Activated naive CD4-positive, alpha-beta T cell treated with anti-CD3 and anti-CD28 coated beads, Interleukin-2, amount 50 U/mL, for 24 hours (primary cell): ENCODE measurements at regions not wholly inside any gene's neighbourhood (a gene's known extent, or its start where the extent isn't known, plus 50 kb on each side); places are given as distances from the start of the nearest gene placed in this dataset.

ENCODE experiments used
- H3K27ac Mint-ChIP-seq: one replicate; pipeline ENCODE4 v1.8.0; 2021; ENCODE audit warnings: mild to moderate bottlenecking, mixed read lengths
- H3K27me3 Mint-ChIP-seq: one replicate; pipeline ENCODE4 v1.8.0; 2021; ENCODE audit warnings: mixed read lengths
- H3K36me3 Mint-ChIP-seq: one replicate; pipeline ENCODE4 v1.8.0; 2021; ENCODE audit warnings: mixed read lengths
- H3K4me1 Mint-ChIP-seq: one replicate; pipeline ENCODE4 v1.8.0; 2021; ENCODE audit warnings: mixed read lengths
- H3K4me3 Mint-ChIP-seq: one replicate; pipeline ENCODE4 v1.8.0; 2021; ENCODE audit warnings: mild to moderate bottlenecking, mixed read lengths
- H3K9me3 Mint-ChIP-seq: one replicate; pipeline ENCODE4 v1.8.0; 2021; ENCODE audit warnings: mixed read lengths

GRCh38 chr9:80197661-80198060 is 625.9 kb downstream of the TLE4 start:
- Mint-ChIP-seq H3K27me3 (no peaks in the 10 kb centered on the region), H3K4me1 (no peaks in the 10 kb centered on the region), H3K9me3 (no peaks in the 10 kb centered on the region), H3K4me3 (no peak overlapping the region), H3K36me3 (no peaks in the 10 kb centered on the region), H3K27ac (no peak overlapping the region)

- H3K4me3 Mint-ChIP-seq: no peak overlapping the region
- H3K4me1 Mint-ChIP-seq: no peaks in the 10 kb centered on the region
- peaks cover 3% of the 10 kb centered on the region for H3K27me3 Mint-ChIP-seq
- no peaks in the 10 kb centered on the region for H3K36me3 Mint-ChIP-seq
- H3K9me3 Mint-ChIP-seq: no peaks in the 10 kb centered on the region
- H3K27ac Mint-ChIP-seq: no peak overlapping the region
Measured at GRCh38 chr9:80191108-80191507, 619.3 kb downstream of the TLE4 start.

GRCh38 chr9:80188579-80188978 is 616.8 kb downstream of the TLE4 start:
- no peaks in the 10 kb centered on the region for H3K36me3 Mint-ChIP-seq
- no peaks in the 10 kb centered on the region for H3K9me3 Mint-ChIP-seq
- no peaks in the 10 kb centered on the region for H3K4me1 Mint-ChIP-seq
- H3K4me3 Mint-ChIP-seq: no peak overlapping the region
- H3K27me3 Mint-ChIP-seq: peaks cover 3% of the 10 kb centered on the region
- H3K27ac Mint-ChIP-seq: no peak overlapping the region

GRCh38 chr9:80185112-80185738 is 613.5 kb downstream of the TLE4 start:
- H3K36me3 Mint-ChIP-seq: no peaks in the 10 kb centered on the region
- no peaks in the 10 kb centered on the region for H3K4me1 Mint-ChIP-seq
- H3K9me3 Mint-ChIP-seq: no peaks in the 10 kb centered on the region
- no peak overlapping the region for H3K4me3 Mint-ChIP-seq
- H3K27me3 Mint-ChIP-seq: no peaks in the 10 kb centered on the region
- H3K27ac Mint-ChIP-seq: no peak overlapping the region

GRCh38 chr9:80177949-80178480 is 606.2 kb downstream of the TLE4 start:
- Mint-ChIP-seq H3K4me1 (no peaks in the 10 kb centered on the region), H3K27me3 (no peaks in the 10 kb centered on the region), H3K9me3 (no peaks in the 10 kb centered on the region), H3K27ac (no peak overlapping the region), H3K36me3 (no peaks in the 10 kb centered on the region), H3K4me3 (no peak overlapping the region)

GRCh38 chr9:80175286-80176150 is 603.8 kb downstream of the TLE4 start:
- Mint-ChIP-seq H3K4me3 (no peak overlapping the region), H3K9me3 (no peaks in the 10 kb centered on the region), H3K27ac (no peak overlapping the region), H3K27me3 (no peaks in the 10 kb centered on the region), H3K4me1 (no peaks in the 10 kb centered on the region), H3K36me3 (no peaks in the 10 kb centered on the region)

- H3K27me3 Mint-ChIP-seq: peaks cover 1% of the 10 kb centered on the region
- no peaks in the 10 kb centered on the region for H3K4me1 Mint-ChIP-seq
- H3K27ac Mint-ChIP-seq: no peak overlapping the region
- no peaks in the 10 kb centered on the region for H3K36me3 Mint-ChIP-seq
- H3K9me3 Mint-ChIP-seq: no peaks in the 10 kb centered on the region
- H3K4me3 Mint-ChIP-seq: no peak overlapping the region
Measured at GRCh38 chr9:80163889-80164288, 592.1 kb downstream of the TLE4 start.

GRCh38 chr9:80158554-80159170 is 586.9 kb downstream of the TLE4 start:
- Mint-ChIP-seq H3K27me3 (peaks cover 1% of the 10 kb centered on the region), H3K4me1 (no peaks in the 10 kb centered on the region), H3K36me3 (no peaks in the 10 kb centered on the region), H3K9me3 (peaks cover 2% of the 10 kb centered on the region), H3K27ac (no peak overlapping the region), H3K4me3 (no peak overlapping the region)

GRCh38 chr9:80158131-80158530 is 586.4 kb downstream of the TLE4 start:
- Mint-ChIP-seq H3K36me3 (no peaks in the 10 kb centered on the region), H3K9me3 (peaks cover 5% of the 10 kb centered on the region), H3K27ac (no peak overlapping the region), H3K4me3 (no peak overlapping the region), H3K27me3 (peaks cover 3% of the 10 kb centered on the region), H3K4me1 (no peaks in the 10 kb centered on the region)

GRCh38 chr9:80157561-80157983 is 585.8 kb downstream of the TLE4 start:
- Mint-ChIP-seq H3K9me3 (peaks cover 5% of the 10 kb centered on the region), H3K27ac (no peak overlapping the region), H3K4me3 (no peak overlapping the region), H3K27me3 (peaks cover 3% of the 10 kb centered on the region), H3K4me1 (no peaks in the 10 kb centered on the region), H3K36me3 (no peaks in the 10 kb centered on the region)

GRCh38 chr9:80156756-80157472 is 585.1 kb downstream of the TLE4 start:
- Mint-ChIP-seq H3K4me1 (no peaks in the 10 kb centered on the region), H3K9me3 (peaks cover 5% of the 10 kb centered on the region), H3K27ac (no peak overlapping the region), H3K4me3 (no peak overlapping the region), H3K27me3 (peaks cover 3% of the 10 kb centered on the region), H3K36me3 (no peaks in the 10 kb centered on the region)

- peaks cover 5% of the 10 kb centered on the region for H3K9me3 Mint-ChIP-seq
- no peaks in the 10 kb centered on the region for H3K36me3 Mint-ChIP-seq
Measured at GRCh38 chr9:80156262-80156661, 584.5 kb downstream of the TLE4 start.

GRCh38 chr9:80147866-80148265 is 576.1 kb downstream of the TLE4 start:
- no peak overlapping the region for H3K27ac Mint-ChIP-seq
- no peaks in the 10 kb centered on the region for H3K36me3 Mint-ChIP-seq
- H3K27me3 Mint-ChIP-seq: peaks cover 4% of the 10 kb centered on the region
- no peaks in the 10 kb centered on the region for H3K4me1 Mint-ChIP-seq
- no peak overlapping the region for H3K4me3 Mint-ChIP-seq
- peaks cover 13% of the 10 kb centered on the region for H3K9me3 Mint-ChIP-seq

More at GRCh38 chr9:80156262-80156661, 584.5 kb downstream of the TLE4 start:
- H3K4me1 Mint-ChIP-seq: no peaks in the 10 kb centered on the region
- no peak overlapping the region for H3K27ac Mint-ChIP-seq
- H3K4me3 Mint-ChIP-seq: no peak overlapping the region
- H3K27me3 Mint-ChIP-seq: peaks cover 3% of the 10 kb centered on the region

GRCh38 chr9:80146466-80146865 is 574.7 kb downstream of the TLE4 start:
- Mint-ChIP-seq H3K27ac (no peak overlapping the region), H3K4me1 (no peaks in the 10 kb centered on the region), H3K36me3 (no peaks in the 10 kb centered on the region), H3K27me3 (peaks cover 4% of the 10 kb centered on the region), H3K9me3 (peaks cover 13% of the 10 kb centered on the region), H3K4me3 (no peak overlapping the region)

- H3K4me1 Mint-ChIP-seq: no peaks in the 10 kb centered on the region
- H3K27me3 Mint-ChIP-seq: peaks cover 4% of the 10 kb centered on the region
- H3K36me3 Mint-ChIP-seq: no peaks in the 10 kb centered on the region
- peaks cover 4% of the 10 kb centered on the region for H3K9me3 Mint-ChIP-seq
- no peak overlapping the region for H3K4me3 Mint-ChIP-seq
- no peak overlapping the region for H3K27ac Mint-ChIP-seq
Measured at GRCh38 chr9:80144856-80145255, 573.1 kb downstream of the TLE4 start.
